Panc1 (cell line): ENCODE measurements at regions not wholly inside any gene's neighbourhood (a gene's known extent, or its start where the extent isn't known, plus 50 kb on each side); places are given as distances from the start of the nearest gene placed in this dataset.

Source experiments
- ATAC-seq: fragments of 200-7000 bp; cut with Tn5 transposase; 2 replicates; pipeline ENCODE4 v1.9.1; 2020; ENCODE audit warnings: mild to moderate bottlenecking, moderate library complexity
- BruUV-seq: library from RNA; stranded (reverse); fragments of 400-500 nt; replicated peaks from 2 replicates; lab custom pipeline; 2021; lab: Mats Ljungman, UMichigan
- CTCF ChIA-PET: fragments of 300-600 bp; sonication (Branson Sonifier 250); formaldehyde crosslinking; loops from one replicate; lab custom pipeline; 2022; ENCODE audit warnings: antibody characterized with exemption; lab: Charles Lee
- POLR2A ChIA-PET: fragments of 300-600 bp; sonication (Branson Sonifier 250); formaldehyde crosslinking; loops from one replicate; lab custom pipeline; 2022; ENCODE audit warnings: antibody characterized with exemption; lab: Charles Lee
- DNase-seq: peaks from one replicate; pipeline ENCODE4 v3.0.0-alpha.2; 2010; ENCODE audit warnings: low read depth, low spot score
- H3K27ac ChIP-seq: 2 replicates; pipeline ENCODE4 v1.5.1; 2011; ENCODE audit warnings: mild to moderate bottlenecking, low read length, inconsistent platforms
- H3K27me3 ChIP-seq: fragments of 200-500 bp; sonication (Bioruptor generic); 2 replicates; pipeline ENCODE4 v1.6.0; 2014; ENCODE audit warnings: low read length, inconsistent platforms; ENCODE audit not compliant: control insufficient read depth, insufficient read depth
- H3K36me3 ChIP-seq: fragments of 200-500 bp; sonication (Bioruptor generic); 2 replicates; pipeline ENCODE4 v1.5.1; 2014; ENCODE audit warnings: inconsistent platforms, mild to moderate bottlenecking, low read length, moderate library complexity; ENCODE audit not compliant: control insufficient read depth, insufficient read depth
- H3K4me1 ChIP-seq: 2 replicates; pipeline ENCODE4 v1.5.1; 2011; ENCODE audit warnings: inconsistent platforms, mild to moderate bottlenecking, low read length, moderate library complexity; ENCODE audit not compliant: control insufficient read depth, insufficient read depth
- H3K4me3 ChIP-seq, 2 experiments: 2 replicates each; pipeline ENCODE4 v1.5.1; 2011 to 2012; ENCODE audit warnings: low read depth in 2 of 2, low read length in 2 of 2, mild to moderate bottlenecking in 2 of 2, inconsistent platforms in 1 of 2, moderate library complexity in 1 of 2
- H3K9me3 ChIP-seq: fragments of 200-500 bp; sonication (Bioruptor generic); 2 replicates; pipeline ENCODE4 v1.5.1; 2014; ENCODE audit warnings: low read depth, mild to moderate bottlenecking, inconsistent platforms, low read length, moderate library complexity; ENCODE audit not compliant: control insufficient read depth, insufficient read depth
- POLR2AphosphoS5 ChIP-seq: IDR thresholded peaks from 2 replicates; pipeline ENCODE4 v1.6.1; 2012; ENCODE audit warnings: mild to moderate bottlenecking, low read depth, low read length, moderate library complexity
- SIN3A ChIP-seq: IDR thresholded peaks from 2 replicates; pipeline ENCODE4 v1.6.1; 2012; ENCODE audit warnings: low read depth, mild to moderate bottlenecking, low read length, moderate library complexity, borderline replicate concordance; ENCODE audit not compliant: insufficient read depth
- TCF7L2 ChIP-seq: IDR thresholded peaks from 2 replicates; pipeline ENCODE4 v1.6.1; 2011; ENCODE audit warnings: mild to moderate bottlenecking, low read depth, low read length, inconsistent platforms
- in situ Hi-C: cut with HindIII; loops from 2 replicates; pipeline ENCODE4 v1.10.0; 2016; ENCODE audit warnings: low sequenced_read_pairs, low pct_unique_long_range_greater_than_20kb
- intact Hi-C: fragments of 100-400 bp; cut with micrococcal nuclease; formaldehyde crosslinking; loops from one replicate; pipeline ENCODE4 v1.10.0; 2022; ENCODE audit not compliant: unreplicated experiment
- TF ChIP-seq, protein P1 (sequence below), 2 experiments: IDR thresholded peaks; 2 replicates each; pipeline ENCODE4 v1.6.1; 2011 to 2012; ENCODE audit warnings: low read depth in 2 of 2, control low read depth in 1 of 2, low read length in 1 of 2, mild to moderate bottlenecking in 1 of 2, moderate library complexity in 1 of 2; ENCODE audit not compliant: insufficient read depth in 1 of 2
- TF ChIP-seq, protein P2 (sequence below): fragments of 450-650 bp; IDR thresholded peaks from 2 replicates; pipeline ENCODE4 v1.5.1; 2017; ENCODE audit warnings: mild to moderate bottlenecking

GRCh38 chr12:43094886-43095575, 457.0 kb downstream of the ADAMTS20 start:
- TF ChIP-seq POLR2AphosphoS5 (no peak), TCF7L2 (no peak), SIN3A (no peak)
- TF ChIP-seq, protein P1, sequence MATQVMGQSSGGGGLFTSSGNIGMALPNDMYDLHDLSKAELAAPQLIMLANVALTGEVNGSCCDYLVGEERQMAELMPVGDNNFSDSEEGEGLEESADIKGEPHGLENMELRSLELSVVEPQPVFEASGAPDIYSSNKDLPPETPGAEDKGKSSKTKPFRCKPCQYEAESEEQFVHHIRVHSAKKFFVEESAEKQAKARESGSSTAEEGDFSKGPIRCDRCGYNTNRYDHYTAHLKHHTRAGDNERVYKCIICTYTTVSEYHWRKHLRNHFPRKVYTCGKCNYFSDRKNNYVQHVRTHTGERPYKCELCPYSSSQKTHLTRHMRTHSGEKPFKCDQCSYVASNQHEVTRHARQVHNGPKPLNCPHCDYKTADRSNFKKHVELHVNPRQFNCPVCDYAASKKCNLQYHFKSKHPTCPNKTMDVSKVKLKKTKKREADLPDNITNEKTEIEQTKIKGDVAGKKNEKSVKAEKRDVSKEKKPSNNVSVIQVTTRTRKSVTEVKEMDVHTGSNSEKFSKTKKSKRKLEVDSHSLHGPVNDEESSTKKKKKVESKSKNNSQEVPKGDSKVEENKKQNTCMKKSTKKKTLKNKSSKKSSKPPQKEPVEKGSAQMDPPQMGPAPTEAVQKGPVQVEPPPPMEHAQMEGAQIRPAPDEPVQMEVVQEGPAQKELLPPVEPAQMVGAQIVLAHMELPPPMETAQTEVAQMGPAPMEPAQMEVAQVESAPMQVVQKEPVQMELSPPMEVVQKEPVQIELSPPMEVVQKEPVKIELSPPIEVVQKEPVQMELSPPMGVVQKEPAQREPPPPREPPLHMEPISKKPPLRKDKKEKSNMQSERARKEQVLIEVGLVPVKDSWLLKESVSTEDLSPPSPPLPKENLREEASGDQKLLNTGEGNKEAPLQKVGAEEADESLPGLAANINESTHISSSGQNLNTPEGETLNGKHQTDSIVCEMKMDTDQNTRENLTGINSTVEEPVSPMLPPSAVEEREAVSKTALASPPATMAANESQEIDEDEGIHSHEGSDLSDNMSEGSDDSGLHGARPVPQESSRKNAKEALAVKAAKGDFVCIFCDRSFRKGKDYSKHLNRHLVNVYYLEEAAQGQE (IDR thresholded peaks at IDR 0.05; ENCODE audit: insufficient read depth in 1 of 2, low read depth in 2 of 2, low read length in 1 of 2): no peak
- TF ChIP-seq, protein P2, sequence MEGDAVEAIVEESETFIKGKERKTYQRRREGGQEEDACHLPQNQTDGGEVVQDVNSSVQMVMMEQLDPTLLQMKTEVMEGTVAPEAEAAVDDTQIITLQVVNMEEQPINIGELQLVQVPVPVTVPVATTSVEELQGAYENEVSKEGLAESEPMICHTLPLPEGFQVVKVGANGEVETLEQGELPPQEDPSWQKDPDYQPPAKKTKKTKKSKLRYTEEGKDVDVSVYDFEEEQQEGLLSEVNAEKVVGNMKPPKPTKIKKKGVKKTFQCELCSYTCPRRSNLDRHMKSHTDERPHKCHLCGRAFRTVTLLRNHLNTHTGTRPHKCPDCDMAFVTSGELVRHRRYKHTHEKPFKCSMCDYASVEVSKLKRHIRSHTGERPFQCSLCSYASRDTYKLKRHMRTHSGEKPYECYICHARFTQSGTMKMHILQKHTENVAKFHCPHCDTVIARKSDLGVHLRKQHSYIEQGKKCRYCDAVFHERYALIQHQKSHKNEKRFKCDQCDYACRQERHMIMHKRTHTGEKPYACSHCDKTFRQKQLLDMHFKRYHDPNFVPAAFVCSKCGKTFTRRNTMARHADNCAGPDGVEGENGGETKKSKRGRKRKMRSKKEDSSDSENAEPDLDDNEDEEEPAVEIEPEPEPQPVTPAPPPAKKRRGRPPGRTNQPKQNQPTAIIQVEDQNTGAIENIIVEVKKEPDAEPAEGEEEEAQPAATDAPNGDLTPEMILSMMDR: no peak
- H3K4me3 ChIP-seq: no peak overlapping the region
- no peak for DNase-seq
- no peaks in the 10 kb centered on the region for H3K9me3 ChIP-seq
- no peak for ATAC-seq
- POLR2A ChIA-PET: no interaction called here
- no TSS peak for BruUV-seq
- H3K27me3 ChIP-seq: no peaks in the 10 kb centered on the region
- intact Hi-C loops (no loop called here), in situ Hi-C loops (no loop called here)
- H3K27ac ChIP-seq: no peak overlapping the region
- CTCF ChIA-PET: no interaction called here
- no peaks in the 10 kb centered on the region; the same call in 1 of the 2 replicates for H3K4me1 ChIP-seq
- no peaks in the 10 kb centered on the region for H3K36me3 ChIP-seq

DNA sequence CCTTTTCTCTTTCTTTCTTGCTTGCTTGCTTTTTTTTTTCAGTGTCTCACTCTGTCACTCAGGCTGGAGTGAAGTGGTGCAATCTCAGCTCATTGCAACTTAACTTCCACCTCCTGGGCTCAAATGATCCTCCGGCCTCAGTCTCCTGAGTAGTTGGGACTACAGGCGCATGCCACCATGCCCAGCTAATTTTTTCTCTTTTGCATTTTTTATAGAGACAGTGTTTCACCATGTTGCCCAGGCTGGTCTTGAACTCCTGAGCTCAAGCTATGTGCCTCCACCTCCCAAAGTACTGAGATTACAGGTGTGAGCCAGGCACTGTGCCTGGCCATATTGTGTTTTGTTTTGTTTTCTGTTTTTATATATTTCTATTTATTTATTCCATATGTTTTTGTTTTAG, 461.0 kb downstream of the ADAMTS20 start:
- no peaks in the 10 kb centered on the region for H3K27me3 ChIP-seq
- in situ Hi-C loops: no loop called here
- H3K36me3 ChIP-seq: no peaks in the 10 kb centered on the region
- no peak overlapping the region for H3K27ac ChIP-seq
- ChIA-PET POLR2A (no interaction called here), CTCF (no interaction called here)
- H3K4me1 ChIP-seq: no peaks in the 10 kb centered on the region
- BruUV-seq: no TSS peak
- no peaks in the 10 kb centered on the region for H3K9me3 ChIP-seq
- no peak for DNase-seq
- no peak overlapping the region for H3K4me3 ChIP-seq
- intact Hi-C loops: no loop called here
- TF ChIP-seq TCF7L2 (no peak), SIN3A (no peak), POLR2AphosphoS5 (no peak)
- TF ChIP-seq, protein P2: no peak
- TF ChIP-seq, protein P1 (IDR thresholded peaks at IDR 0.05; ENCODE audit: insufficient read depth in 1 of 2, low read depth in 2 of 2, low read length in 1 of 2): no peak
- ATAC-seq: no peak
